HG03571 (cell line): ENCODE measurements at regions not wholly inside any gene's neighbourhood (a gene's known extent, or its start where the extent isn't known, plus 50 kb on each side); places are given as distances from the start of the nearest gene placed in this dataset.
"Not testable (repeated sequence)": the region's sequence is repeated elsewhere in the genome, so short reads cannot be mapped to it uniquely, and the experiment has no call there.

ENCODE experiments used
- ATAC-seq: cut with Tn5 transposase; IDR thresholded peaks from one replicate; pipeline ENCODE4 v1.9.1; 2021; ENCODE audit not compliant: unreplicated experiment

DNA sequence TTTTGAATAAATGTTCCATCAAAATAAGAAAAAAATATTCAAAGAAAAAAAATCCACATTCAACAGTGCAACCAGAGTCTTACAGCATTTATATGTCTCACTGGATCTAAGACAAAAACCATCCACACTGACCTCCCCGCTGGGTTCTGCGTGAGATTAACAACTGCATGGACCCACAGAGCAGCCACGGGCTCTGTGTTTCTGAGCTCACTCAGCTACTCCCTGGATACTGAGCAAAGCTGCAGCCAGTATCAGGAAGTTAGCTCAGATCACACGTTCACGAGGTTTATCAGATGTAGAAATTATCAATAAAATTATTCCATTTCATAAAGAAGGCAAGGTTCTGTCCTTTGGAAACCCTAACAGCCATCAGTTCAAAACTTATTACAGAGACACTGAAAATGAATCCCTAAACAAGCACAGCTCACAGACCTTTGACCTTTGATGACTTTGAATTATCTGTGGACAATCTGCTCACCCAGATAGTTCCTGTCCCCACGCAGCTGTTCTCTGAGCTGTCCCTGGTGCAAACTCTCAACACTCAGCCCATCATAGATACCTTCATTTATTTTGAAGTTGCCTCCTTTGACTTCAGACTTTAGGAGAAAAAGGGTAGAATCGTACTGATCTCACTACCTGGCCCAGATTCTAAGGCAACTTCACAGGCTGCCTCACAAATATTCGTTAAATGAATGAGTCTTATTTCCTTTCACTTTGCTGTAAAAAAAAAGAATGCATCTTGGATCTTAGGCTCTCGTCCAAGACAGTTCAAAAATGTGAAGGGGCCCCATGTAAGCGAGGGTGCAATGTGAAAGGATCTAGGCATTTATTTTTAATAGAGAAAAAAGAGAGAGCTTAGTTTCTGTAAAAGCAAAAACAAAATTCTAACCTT is 67.7 kb upstream of the SVIL start:
- ATAC-seq, result no peak

DNA sequence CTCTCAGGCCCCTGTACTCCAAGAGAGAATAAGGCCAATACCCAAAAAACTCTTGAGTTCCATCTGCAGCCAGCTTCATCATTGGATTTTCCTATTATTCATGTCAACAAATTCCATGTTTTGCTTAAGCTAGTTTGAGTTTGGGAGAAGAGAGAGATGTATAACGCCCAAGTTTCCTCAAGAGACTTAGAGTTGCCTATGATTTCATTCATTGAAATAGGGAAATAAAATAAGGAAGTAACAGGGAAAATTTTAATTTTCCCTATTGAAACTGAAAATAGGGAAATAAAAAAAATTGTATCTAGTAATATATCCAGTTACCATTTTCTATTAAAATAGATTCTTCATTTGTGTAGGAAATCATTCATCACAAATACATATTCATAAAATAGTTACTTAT is 66.5 kb upstream of the SVIL start:
- ATAC-seq, result no peak

DNA sequence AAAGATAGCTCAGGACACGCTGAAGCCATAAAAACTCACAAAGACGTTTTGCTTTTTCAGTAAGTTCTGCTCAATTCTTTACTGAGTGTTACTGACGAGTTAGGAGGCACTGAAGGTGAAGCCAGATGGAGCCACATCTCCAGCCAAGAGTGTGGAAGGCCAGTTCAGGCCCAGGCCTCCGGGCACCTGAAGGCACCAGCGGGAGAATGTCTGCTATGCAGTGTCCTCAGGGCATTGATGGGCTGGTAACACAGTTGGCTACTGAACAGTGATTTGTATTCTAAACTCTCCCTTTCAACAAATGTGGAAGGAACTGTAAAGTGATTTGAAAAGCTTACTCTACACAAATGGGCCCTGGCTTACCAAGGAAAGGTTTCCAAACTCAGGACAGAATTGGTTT is 64.8 kb upstream of the SVIL start:
- ATAC-seq, result no peak

DNA sequence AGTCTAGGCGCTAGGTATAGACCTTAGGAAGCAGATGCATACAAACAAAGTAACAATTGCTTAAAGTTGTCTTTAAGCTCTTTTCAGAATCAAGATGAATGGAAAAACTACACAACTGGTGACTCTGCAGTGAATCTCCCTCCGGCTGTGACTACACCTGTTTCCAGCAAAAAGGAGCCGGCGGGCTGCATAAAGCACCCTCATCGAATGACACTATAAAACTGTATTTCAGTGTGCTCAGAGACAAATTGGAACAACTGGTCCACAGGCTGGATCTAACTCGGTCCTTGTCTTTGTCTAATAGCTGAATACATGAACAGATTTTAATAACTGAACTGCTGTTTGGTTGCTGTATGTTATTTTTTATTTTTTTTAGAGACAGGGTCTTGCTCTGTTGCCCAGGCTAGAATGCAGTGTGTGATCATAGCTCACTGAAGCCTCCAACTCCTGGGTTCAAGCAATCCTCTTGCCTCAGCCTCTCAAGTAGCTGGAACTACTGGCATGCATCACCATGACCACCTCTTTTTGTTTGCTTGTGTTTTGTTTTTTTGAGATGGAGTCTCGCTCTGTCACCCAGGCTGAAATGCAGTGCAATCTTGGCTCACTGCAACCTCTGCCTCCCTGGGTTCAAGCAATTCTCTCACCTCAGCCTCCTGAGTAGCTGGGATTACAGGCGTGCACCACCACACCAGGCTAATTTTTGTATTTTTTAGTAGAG is 64.2 kb upstream of the SVIL start:
- no peak for ATAC-seq

DNA sequence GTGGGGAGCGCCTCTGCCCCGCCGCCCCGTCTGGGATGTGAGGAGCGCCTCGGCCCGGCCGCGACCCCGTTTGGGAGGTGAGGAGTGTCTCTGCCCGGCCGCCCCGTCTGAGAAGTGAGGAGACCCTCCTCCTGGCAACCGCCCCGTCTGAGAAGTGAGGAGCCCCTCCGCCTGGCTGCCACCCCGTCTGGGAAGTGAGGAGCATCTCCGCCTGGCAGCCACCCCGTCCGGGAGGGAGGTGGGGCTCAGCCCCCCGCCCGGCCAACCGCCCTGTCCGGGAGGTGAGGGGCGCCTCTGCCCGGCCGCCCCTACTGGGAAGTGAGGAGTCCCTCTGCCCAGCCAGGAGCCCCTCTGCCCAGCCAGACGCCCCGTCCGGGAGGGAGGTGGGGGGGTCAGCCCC is 61.8 kb upstream of the SVIL start:
- ATAC-seq, result not testable (repeated sequence)

DNA sequence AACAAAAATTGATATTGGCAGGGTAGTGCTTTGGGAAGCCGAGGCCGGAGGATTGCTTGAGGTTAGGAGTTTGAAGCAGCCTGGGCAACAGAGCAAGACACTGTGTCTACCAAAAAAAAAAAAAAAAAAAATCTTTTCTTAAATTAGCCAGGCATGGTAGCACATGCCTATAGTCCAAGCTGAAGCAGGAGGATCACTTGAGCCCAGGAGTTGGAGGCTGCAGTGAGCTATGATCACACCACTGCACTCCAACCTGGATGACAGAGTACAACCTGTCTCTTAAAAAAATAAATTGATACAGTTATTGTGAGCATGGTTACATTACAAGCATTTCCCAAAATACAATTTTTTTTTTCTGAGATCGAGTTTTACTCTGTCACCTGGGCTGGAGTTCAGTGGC is 59.4 kb upstream of the SVIL start:
- no peak for ATAC-seq

DNA sequence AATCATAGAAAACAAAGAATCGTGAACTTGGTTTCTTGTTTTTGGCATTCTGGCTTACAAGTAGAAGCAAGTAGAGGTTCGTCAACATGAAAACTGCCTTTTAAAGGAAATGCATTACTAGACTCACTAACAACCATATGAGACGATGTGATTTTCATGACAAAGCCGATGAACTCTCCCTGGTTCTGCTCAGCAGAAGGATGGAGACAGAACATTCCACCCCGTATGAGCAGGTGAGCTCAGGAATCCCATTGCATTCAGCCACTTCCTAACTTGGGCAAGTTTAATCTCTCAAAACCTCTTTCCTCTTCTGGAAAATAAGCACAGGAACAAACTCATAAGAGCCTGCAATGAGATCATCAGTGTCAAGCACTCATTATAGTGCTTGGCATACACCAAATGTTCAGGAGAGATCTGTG is 57.4 kb upstream of the SVIL start:
- ATAC-seq, result no peak

DNA sequence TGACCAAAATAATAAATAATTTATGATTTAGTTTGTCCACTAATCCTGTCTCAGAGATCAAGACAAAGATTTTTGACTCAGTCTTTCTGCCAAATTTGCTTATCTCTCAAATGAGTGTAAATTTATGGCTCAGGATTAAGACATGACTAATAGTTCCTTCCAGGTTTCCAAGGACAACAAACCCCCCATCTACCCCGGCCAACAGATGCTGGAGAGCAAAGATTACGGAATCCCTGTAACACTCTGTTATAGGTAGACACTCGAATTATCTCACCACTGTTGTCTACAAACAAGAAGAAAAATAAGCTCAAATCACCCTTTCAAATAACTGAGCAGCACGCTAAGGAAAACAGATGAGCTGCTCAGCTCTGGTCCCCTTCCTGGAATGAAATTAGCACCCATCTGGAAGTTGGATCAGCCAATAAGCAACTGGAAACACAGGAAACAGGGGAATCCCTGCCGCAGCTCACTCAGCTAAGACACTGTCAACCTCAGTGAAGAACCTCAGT is 56.8 kb upstream of the SVIL start:
- no peak for ATAC-seq

DNA sequence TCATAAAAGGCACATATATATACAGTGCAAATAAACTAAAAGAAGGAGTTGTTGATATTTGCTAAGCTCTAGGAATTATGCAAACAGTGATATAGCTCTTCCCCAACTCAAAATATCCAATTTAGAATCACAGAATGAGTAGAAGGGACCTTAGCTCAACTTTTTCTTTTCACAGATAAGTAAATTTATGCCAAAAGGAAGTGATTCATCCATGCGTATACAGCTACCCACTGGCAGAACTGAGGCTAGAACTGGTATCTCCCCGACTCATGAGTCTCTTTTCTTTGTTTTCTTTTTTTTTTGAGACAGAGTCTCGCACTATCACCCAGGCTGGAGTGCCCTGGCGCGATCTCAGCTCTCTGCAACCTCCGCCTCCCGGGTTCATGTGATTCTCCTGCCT is 54.2 kb upstream of the SVIL start:
- no peak for ATAC-seq

DNA sequence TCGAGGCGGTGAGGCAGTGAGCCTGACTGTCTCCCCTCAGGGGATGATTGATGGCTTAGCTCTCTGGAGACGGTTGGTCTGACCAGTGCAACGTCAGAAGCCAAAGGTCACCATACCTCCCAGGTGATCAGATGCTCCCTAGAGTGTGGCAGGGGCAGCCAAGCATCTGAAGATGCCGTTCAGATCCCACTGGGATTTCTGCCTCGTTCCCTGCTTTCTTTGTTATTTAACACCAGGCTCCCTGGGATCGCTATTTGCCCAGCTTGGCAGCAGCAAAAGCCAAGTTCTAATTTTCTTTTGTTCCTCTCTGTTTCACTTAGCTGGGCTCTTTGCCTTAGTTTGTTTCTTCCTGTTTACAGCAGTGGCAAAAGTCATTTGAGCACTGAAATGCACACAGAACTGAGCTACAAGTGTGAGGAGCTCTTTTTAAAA is 53.5 kb upstream of the SVIL start:
- no peak for ATAC-seq

DNA sequence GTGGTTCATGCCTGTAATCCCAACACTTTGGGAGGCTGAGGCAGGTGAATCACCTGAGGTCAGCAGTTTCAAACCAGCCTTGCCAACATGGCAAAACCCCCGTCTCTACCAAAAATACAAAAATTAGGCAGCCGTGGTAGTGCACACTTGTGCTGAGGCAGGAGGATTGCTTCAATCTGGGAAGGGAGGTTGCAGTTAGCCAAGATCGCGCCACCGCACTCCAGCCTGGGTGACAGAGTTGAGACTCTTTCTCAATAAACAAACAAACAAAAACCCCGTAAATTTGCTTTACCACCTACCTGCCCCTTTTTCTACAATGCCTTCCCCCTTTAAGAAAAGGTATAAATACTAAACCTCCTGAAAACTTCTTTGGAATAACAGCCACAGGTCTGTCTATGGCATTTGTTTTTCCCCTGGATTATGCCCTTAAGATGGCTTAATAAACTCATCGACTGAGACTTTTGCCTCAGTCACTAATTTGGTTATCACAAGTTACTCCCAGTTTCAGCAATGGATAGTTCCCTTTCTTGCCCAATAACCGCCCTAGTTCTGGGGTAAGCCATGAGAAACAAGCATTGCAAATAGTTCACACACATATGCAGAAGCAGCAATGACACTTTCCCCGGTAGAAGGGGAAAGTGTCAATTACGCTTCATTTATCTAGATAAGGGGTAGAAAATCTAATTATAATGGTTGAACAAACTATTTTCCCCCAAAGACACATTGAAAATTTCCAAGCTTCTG is 52.8 kb upstream of the SVIL start:
- ATAC-seq, result no peak

DNA sequence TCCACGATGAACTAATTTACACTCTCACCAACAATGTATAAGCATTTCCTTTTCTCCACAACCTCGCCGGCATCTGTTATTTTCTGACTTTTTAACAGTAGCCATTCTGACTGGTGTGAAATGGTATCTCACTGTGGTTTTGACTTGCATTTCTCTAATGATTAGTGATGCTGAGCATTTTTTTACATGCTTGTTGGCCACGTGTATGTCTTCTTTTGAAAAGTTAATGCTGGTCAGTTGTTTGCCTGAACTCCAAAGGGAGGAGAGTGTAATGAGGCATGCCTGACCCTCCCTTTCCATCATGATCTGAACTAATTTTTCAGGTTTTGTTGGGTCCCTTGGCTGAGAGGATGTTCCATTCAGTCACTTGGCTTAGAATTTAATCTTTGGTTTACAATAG is 50.7 kb upstream of the SVIL start:
- no peak for ATAC-seq
